ENCODE measurements at regions not wholly inside any gene's neighbourhood (a gene's known extent, or its start where the extent isn't known, plus 50 kb on each side); places are given as distances from the start of the nearest gene placed in this dataset.

- TF ChIP-seq, protein P1, sequence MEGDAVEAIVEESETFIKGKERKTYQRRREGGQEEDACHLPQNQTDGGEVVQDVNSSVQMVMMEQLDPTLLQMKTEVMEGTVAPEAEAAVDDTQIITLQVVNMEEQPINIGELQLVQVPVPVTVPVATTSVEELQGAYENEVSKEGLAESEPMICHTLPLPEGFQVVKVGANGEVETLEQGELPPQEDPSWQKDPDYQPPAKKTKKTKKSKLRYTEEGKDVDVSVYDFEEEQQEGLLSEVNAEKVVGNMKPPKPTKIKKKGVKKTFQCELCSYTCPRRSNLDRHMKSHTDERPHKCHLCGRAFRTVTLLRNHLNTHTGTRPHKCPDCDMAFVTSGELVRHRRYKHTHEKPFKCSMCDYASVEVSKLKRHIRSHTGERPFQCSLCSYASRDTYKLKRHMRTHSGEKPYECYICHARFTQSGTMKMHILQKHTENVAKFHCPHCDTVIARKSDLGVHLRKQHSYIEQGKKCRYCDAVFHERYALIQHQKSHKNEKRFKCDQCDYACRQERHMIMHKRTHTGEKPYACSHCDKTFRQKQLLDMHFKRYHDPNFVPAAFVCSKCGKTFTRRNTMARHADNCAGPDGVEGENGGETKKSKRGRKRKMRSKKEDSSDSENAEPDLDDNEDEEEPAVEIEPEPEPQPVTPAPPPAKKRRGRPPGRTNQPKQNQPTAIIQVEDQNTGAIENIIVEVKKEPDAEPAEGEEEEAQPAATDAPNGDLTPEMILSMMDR (IDR thresholded peaks at IDR 0.05; ENCODE audit: low read depth, low read length), result peak; percentile 69
- H3K27me3 ChIP-seq (ENCODE audit: control insufficient read depth, insufficient read depth, low read length), result peaks cover 6% of the 10 kb centered on the region
- peak overlapping the region; percentile 50 for H3K4me3 ChIP-seq (ENCODE audit: low read depth, low read length)
- ChIA-PET CTCF (interaction anchor here (0.5 to 7.0 kb wide), 69 partner anchors 8 to 1270 kb away, joined by 3 to 95 read pairs (median 4); no protein-coding TSS in a partner anchor), POLR2A (no interaction called here)
- H3K27ac ChIP-seq (ENCODE audit: low read depth, low read length), result peak overlapping the region; percentile 47
- H3K9me3 ChIP-seq (ENCODE audit: control insufficient read depth, insufficient read depth, low read length), result no peaks in the 10 kb centered on the region
- peak; percentile 45 for DNase-seq (ENCODE audit: low read depth, low spot score)
Observed at GRCh38 chr6:6724539-6725467, 136.3 kb downstream of the LY86 start.

GRCh38 chr6:6725468-6726209, 137.1 kb downstream of the LY86 start:
- H3K27me3 ChIP-seq (ENCODE audit: control insufficient read depth, insufficient read depth, low read length), result peaks cover 6% of the 10 kb centered on the region
- DNase-seq (ENCODE audit: low read depth, low spot score), result no peak
- ChIA-PET POLR2A (no interaction called here), CTCF (interaction anchor here (0.6 to 7.0 kb wide), 10 partner anchors 11 to 908 kb away, joined by 3 to 95 read pairs (median 4); no protein-coding TSS in a partner anchor)
- TF ChIP-seq, protein P1 (IDR thresholded peaks at IDR 0.05; ENCODE audit: low read depth, low read length), result no peak
- no peak overlapping the region for H3K4me3 ChIP-seq (ENCODE audit: low read depth, low read length)
- no peak overlapping the region for H3K27ac ChIP-seq (ENCODE audit: low read depth, low read length)
- H3K9me3 ChIP-seq (ENCODE audit: control insufficient read depth, insufficient read depth, low read length), result no peaks in the 10 kb centered on the region

- no peak for DNase-seq (ENCODE audit: low read depth, low spot score)
- TF ChIP-seq, protein P1 (IDR thresholded peaks at IDR 0.05; ENCODE audit: low read depth, low read length), result no peak
- Histone ChIP-seq H3K9me3 (ENCODE audit: control insufficient read depth, insufficient read depth, low read length) (no peaks in the 10 kb centered on the region), H3K4me3 (ENCODE audit: low read depth, low read length) (no peak overlapping the region), H3K27ac (ENCODE audit: low read depth, low read length) (no peak overlapping the region), H3K27me3 (ENCODE audit: control insufficient read depth, insufficient read depth, low read length) (peaks cover 2% of the 10 kb centered on the region)
- ChIA-PET POLR2A (interaction anchor here (1.2 kb wide), 1 partner anchor 22 kb away, joined by 3 read pairs; no protein-coding TSS in a partner anchor), CTCF (interaction anchor here (2.0 to 2.8 kb wide), 2 partner anchors 32 to 515 kb away, joined by 8 to 16 read pairs; no protein-coding TSS in a partner anchor)
Observed at GRCh38 chr6:6728169-6728941, 139.8 kb downstream of the LY86 start.

DNA sequence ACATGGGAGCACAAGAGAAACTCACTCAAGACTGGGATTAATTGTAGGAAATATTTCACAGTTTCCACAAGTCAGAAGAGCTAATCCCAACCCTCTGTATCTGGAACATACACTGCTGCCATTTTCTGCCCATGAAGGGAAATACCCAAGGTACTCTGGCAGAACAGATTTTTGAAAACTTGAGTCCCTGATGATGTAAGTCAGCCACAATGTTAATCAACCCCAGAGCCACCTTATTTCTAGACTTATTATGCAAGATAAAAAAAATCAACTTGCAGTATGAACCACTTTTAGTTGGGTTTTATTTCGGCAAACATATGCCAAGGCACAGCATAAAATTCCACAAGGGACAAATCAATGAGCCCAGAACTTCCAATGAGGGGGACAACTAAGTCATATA, 141.5 kb downstream of the LY86 start:
- TF ChIP-seq, protein P1 (IDR thresholded peaks at IDR 0.05; ENCODE audit: low read depth, low read length), result no peak
- Histone ChIP-seq H3K4me3 (ENCODE audit: low read depth, low read length) (no peak overlapping the region), H3K9me3 (ENCODE audit: control insufficient read depth, insufficient read depth, low read length) (no peaks in the 10 kb centered on the region), H3K27ac (ENCODE audit: low read depth, low read length) (no peak overlapping the region), H3K27me3 (ENCODE audit: control insufficient read depth, insufficient read depth, low read length) (peaks cover 2% of the 10 kb centered on the region)
- CTCF ChIA-PET, result interaction anchor here (0.5 to 2.8 kb wide), 4 partner anchors 29 to 513 kb away, joined by 3 to 16 read pairs (median 5); no protein-coding TSS in a partner anchor
- POLR2A ChIA-PET, result no interaction called here
- no peak for DNase-seq (ENCODE audit: low read depth, low spot score)
